ENCODE measurements at regions not wholly inside any gene's neighbourhood (a gene's known extent, or its start where the extent isn't known, plus 50 kb on each side); places are given as distances from the start of the nearest gene placed in this dataset.
"Not testable (repeated sequence)": the region's sequence is repeated elsewhere in the genome, so short reads cannot be mapped to it uniquely, and the experiment has no call there.

DNA sequence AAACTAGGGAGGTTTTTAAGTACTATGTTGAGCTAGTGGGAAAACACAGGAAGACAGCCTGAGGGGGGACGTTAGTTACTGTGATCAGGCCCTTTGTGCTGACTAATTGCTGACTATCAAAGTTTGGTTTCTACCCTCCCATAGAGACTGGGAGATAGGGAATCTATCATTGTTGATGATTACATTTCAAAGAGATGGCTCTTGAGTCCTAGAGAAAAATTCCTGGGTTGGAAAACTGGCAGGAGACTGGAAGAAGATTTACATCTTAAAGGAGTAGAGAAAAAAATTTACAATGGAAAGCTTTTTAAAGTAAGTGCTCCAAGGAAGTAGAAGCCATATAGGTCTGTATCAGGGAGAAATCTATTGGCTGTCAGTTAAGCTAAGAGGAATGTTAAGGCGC lies 522.0 kb upstream of the KLHL1 start:
- no peak for DNase-seq (ENCODE audit: low spot score)

GRCh38 chr13:70623239-70623638 lies 515.0 kb upstream of the KLHL1 start:
- DNase-seq (ENCODE audit: low spot score), result peak; percentile 7

DNA sequence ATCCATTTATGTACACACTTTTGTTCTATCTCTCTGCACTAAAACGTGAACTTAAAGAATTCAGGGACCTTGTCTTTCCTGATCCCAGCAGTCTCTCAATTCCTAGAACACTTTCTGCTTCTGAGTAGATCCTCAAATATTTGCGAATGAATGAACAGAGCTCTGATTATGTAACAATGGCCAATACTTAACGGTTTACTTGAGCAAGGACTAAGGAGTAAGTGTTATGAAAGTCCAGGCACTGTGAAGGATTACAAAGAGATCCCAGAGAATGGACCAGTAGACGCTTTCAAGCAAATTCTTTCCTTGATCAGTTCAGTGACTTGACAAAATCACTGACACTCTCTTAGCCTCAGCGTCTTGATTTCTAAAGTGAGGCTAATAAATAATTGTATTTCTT lies 514.5 kb upstream of the KLHL1 start:
- DNase-seq (ENCODE audit: low spot score), result no peak

DNA sequence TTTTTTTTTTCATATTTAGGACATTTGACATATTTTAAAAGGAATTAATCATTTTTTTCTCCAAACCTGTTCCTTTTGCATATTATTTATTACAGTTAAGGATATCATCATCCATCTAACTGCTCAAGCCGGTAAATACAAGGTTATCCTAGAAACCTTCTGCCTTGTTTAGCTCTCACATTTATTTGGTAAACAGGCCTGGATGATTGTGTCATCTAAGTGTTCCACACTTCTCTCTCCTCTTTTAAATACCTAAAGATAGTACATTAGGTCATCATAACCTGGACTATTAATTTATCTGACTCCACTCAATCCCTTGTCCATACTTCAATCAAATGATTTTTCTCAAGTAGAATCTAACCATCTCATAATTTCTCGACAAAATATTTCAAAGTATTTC lies 511.7 kb upstream of the KLHL1 start:
- no peak for DNase-seq (ENCODE audit: low spot score)

- DNase-seq (ENCODE audit: low spot score), result no peak
These were observed 508.6 kb upstream of the KLHL1 start for GRCh38 chr13:70616847-70617246.

- DNase-seq (ENCODE audit: low spot score), result no peak
These were observed 505.0 kb upstream of the KLHL1 start for GRCh38 chr13:70613295-70613694.

- no peak for DNase-seq (ENCODE audit: low spot score)
These were observed 504.6 kb upstream of the KLHL1 start for GRCh38 chr13:70612881-70613280.

- no peak for DNase-seq (ENCODE audit: low spot score)
These were observed 496.2 kb upstream of the KLHL1 start for GRCh38 chr13:70604448-70604847.

- DNase-seq (ENCODE audit: low spot score), result no peak
These were observed 485.5 kb upstream of the KLHL1 start for GRCh38 chr13:70593716-70594115.

- DNase-seq (ENCODE audit: low spot score), result no peak
These were observed 476.9 kb upstream of the KLHL1 start for GRCh38 chr13:70585109-70585508.

DNA sequence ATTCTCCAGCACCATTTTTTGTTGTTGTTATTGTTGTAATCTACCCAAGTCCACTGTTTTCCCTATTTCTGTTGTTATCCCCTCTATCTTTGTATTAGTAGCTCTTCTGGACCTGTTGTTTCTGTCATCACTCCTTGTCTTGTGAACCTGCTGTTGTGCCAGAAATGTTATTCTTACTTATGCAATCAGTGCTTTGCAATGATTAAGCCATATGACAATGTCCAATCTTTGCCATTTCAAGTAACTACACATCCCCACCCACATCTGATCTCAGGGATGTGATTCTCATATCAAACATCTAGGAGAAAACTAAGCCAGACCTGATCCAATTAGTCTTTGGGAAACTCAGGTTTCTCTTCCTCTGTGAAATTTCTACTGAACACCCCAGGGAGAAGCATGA lies 472.6 kb upstream of the KLHL1 start:
- DNase-seq (ENCODE audit: low spot score), result no peak

DNA sequence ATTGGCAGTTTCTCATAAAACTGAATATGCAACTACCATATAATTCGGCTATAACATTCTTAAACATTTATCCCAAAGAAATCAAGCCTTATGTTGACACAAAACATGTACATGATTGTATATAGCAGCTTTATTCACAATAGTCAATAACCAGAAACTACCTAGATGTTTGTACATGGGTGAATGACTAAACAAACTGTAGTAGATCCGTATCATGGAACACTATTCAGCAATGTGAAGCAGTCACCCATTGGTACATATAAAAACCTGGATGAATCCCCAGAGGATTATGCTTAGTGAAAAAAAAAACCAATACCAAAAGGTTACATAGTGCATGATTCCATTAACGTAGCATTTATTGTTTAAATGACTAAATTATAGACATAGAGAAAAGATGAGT lies 471.7 kb upstream of the KLHL1 start:
- DNase-seq (ENCODE audit: low spot score), result no peak

GRCh38 chr13:70571221-70571620 lies 463.0 kb upstream of the KLHL1 start:
- DNase-seq (ENCODE audit: low spot score), result no peak

GRCh38 chr13:70568571-70568970 lies 460.3 kb upstream of the KLHL1 start:
- peak; percentile 56 for DNase-seq (ENCODE audit: low spot score)

DNA sequence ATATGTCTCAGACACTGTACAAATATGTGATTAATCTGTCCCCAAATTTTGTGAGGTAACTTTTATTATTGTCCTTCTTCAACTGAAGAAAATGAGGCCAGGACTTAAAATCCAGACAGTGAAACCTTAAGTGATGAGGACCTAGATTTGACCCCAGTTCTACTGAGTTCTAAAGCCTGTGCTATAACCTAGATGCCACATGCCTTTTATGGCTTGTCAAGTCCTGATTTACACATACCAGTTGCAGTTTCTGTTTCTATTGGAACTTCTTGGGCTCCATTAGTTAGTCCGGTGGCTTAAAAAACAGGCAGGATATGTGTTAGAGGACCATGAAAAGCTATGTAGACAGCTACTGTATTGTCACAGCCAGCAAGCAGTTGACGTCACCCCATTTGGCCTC lies 436.5 kb upstream of the KLHL1 start:
- no peak for DNase-seq (ENCODE audit: low spot score)

DNA sequence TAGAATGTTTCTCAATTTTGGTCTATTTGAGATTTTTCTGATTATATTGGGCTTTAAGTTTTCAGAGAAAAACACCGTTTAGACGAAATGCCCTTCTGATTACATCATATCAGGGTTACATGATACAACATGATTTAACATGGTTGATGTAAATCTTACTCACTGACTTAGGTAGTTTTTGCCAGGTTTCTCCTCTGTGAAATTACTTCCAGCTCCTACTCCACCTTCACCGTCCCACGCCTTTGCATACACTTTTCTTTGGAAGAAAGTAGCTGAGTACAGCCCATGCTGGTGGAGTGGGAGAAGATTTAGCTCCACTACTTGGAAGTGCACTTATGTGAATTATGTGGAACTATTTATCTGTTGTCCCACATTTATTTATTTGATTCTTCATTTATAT lies 433.2 kb upstream of the KLHL1 start:
- DNase-seq (ENCODE audit: low spot score), result no peak

DNA sequence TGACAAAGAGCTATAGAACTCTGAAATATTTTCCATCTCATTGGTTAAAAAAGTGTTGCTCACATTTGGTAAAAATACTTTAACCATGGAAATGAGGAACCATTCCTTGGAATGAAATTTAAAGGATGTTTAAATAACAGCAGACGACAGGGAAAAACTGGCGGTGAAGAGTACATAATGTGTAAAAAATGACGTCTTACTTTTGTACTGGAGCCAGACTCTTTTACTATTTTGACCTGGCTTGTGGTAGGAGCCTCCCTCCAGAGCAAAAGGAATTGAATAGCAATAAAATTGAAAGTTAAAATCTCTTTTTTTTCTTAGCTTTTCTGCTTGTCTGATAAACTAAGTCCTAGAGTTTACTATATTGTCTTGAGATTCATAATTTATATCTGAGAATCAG lies 426.2 kb upstream of the KLHL1 start:
- no peak for DNase-seq (ENCODE audit: low spot score)

GRCh38 chr13:70529652-70530051 lies 421.4 kb upstream of the KLHL1 start:
- no peak for DNase-seq (ENCODE audit: low spot score)

DNA sequence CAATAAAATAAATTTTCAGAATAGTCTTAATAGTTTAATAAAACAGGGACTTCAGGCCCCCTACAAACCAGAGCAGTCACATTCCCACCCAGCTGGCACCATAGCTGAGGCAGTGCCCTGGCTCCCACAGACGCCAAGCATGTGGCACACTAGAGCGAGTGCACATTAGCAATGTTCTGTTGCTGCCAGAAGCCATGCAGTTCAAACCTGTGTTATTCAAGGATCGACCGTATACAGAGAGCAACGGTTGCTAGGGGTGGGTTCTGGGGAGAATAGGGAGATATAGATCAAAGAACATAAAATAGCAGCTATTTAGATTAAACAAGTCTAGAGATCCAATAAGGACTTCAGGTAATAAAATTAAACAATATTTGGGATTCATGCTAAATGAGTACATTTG lies 419.3 kb upstream of the KLHL1 start:
- DNase-seq (ENCODE audit: low spot score), result no peak

DNA sequence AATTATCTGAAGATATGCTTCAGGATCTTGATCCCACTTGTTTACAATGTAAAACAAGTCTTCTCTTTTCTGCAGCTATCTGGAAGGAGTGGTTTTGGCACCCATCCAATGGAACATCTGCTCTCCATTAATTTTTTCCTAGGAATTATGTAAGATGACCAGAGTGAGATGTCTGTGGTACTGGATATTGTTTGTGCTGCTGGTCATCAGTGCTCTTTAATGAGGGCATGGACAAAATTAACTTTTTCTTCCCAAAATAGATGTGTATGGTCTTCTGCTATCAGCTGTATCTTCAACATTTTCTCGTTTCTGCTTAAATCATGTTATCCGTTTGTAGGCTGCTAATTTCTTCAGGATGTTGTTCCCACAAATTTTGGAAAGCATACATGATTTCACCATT lies 415.4 kb upstream of the KLHL1 start:
- no peak for DNase-seq (ENCODE audit: low spot score)

- DNase-seq (ENCODE audit: low spot score), result no peak
These were observed 412.2 kb upstream of the KLHL1 start for GRCh38 chr13:70520275-70521036.

- no peak for DNase-seq (ENCODE audit: low spot score)
These were observed 409.8 kb upstream of the KLHL1 start for GRCh38 chr13:70518081-70518480.

DNA sequence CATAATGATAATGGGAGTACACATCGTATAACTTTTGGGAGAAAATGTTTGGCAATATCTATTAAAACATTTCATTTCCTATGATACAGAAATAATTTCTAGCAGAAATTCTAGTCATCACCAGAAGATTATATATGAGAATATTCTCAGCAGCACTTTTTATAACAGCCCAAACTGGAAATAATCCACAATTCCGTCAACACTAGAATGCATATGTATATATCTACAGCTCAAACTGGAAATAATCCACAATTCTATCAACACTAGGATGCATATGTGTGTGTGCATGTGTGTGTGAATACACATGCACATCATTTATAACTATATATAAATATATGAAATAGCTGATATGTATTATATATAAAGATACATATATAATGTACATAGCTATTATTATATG lies 408.0 kb upstream of the KLHL1 start:
- no peak for DNase-seq (ENCODE audit: low spot score)

GRCh38 chr13:70511861-70512417 lies 403.7 kb upstream of the KLHL1 start:
- not testable (repeated sequence) for DNase-seq (ENCODE audit: low spot score)
